ENCODE measurements at regions not wholly inside any gene's neighbourhood (a gene's known extent, or its start where the extent isn't known, plus 50 kb on each side); places are given as distances from the start of the nearest gene placed in this dataset.
A peak's percentile ranks its signal among the peaks of the same experiment; 100 is the strongest.

- Histone ChIP-seq H3K27ac (ENCODE audit: low read depth) (no peak overlapping the region), H3K4me3 (no peak overlapping the region), H3K4me2 (no peak overlapping the region), H3K4me1 (ENCODE audit: insufficient read depth) (no peaks in the 10 kb centered on the region), H2AFZ (0 out of 2 replicates have a peak overlapping the region, but pooled peaks have one; percentile 32), H3K79me2 (replicated peaks; ENCODE audit: insufficient read depth) (no peaks in the 10 kb centered on the region), H3K9me2 (ENCODE audit: insufficient read depth) (peaks cover 6% of the 10 kb centered on the region; the same call in 1 of the 2 replicates), H3K36me3 (ENCODE audit: insufficient read depth) (no peaks in the 10 kb centered on the region), H3K27me3 (ENCODE audit: insufficient read depth) (no peaks in the 10 kb centered on the region), H4K20me1 (replicated peaks; ENCODE audit: insufficient read depth) (no peaks in the 10 kb centered on the region), H3F3A (replicated peaks; ENCODE audit: low read depth) (no peaks in the 10 kb centered on the region)
- H3K4me3 Mint-ChIP-seq, result no peak overlapping the region
- TF ChIP-seq STAT1 (IDR thresholded peaks at IDR 0.05; ENCODE audit: unreplicated experiment), result no peak
- TF ChIP-seq ETS1 (IDR thresholded peaks at IDR 0.05), result no peak
- no peak for TF ChIP-seq ZNF331 (CRISPR knock-in tag; IDR thresholded peaks at IDR 0.05; ENCODE audit: low read depth)
- TF ChIP-seq, protein P1, sequence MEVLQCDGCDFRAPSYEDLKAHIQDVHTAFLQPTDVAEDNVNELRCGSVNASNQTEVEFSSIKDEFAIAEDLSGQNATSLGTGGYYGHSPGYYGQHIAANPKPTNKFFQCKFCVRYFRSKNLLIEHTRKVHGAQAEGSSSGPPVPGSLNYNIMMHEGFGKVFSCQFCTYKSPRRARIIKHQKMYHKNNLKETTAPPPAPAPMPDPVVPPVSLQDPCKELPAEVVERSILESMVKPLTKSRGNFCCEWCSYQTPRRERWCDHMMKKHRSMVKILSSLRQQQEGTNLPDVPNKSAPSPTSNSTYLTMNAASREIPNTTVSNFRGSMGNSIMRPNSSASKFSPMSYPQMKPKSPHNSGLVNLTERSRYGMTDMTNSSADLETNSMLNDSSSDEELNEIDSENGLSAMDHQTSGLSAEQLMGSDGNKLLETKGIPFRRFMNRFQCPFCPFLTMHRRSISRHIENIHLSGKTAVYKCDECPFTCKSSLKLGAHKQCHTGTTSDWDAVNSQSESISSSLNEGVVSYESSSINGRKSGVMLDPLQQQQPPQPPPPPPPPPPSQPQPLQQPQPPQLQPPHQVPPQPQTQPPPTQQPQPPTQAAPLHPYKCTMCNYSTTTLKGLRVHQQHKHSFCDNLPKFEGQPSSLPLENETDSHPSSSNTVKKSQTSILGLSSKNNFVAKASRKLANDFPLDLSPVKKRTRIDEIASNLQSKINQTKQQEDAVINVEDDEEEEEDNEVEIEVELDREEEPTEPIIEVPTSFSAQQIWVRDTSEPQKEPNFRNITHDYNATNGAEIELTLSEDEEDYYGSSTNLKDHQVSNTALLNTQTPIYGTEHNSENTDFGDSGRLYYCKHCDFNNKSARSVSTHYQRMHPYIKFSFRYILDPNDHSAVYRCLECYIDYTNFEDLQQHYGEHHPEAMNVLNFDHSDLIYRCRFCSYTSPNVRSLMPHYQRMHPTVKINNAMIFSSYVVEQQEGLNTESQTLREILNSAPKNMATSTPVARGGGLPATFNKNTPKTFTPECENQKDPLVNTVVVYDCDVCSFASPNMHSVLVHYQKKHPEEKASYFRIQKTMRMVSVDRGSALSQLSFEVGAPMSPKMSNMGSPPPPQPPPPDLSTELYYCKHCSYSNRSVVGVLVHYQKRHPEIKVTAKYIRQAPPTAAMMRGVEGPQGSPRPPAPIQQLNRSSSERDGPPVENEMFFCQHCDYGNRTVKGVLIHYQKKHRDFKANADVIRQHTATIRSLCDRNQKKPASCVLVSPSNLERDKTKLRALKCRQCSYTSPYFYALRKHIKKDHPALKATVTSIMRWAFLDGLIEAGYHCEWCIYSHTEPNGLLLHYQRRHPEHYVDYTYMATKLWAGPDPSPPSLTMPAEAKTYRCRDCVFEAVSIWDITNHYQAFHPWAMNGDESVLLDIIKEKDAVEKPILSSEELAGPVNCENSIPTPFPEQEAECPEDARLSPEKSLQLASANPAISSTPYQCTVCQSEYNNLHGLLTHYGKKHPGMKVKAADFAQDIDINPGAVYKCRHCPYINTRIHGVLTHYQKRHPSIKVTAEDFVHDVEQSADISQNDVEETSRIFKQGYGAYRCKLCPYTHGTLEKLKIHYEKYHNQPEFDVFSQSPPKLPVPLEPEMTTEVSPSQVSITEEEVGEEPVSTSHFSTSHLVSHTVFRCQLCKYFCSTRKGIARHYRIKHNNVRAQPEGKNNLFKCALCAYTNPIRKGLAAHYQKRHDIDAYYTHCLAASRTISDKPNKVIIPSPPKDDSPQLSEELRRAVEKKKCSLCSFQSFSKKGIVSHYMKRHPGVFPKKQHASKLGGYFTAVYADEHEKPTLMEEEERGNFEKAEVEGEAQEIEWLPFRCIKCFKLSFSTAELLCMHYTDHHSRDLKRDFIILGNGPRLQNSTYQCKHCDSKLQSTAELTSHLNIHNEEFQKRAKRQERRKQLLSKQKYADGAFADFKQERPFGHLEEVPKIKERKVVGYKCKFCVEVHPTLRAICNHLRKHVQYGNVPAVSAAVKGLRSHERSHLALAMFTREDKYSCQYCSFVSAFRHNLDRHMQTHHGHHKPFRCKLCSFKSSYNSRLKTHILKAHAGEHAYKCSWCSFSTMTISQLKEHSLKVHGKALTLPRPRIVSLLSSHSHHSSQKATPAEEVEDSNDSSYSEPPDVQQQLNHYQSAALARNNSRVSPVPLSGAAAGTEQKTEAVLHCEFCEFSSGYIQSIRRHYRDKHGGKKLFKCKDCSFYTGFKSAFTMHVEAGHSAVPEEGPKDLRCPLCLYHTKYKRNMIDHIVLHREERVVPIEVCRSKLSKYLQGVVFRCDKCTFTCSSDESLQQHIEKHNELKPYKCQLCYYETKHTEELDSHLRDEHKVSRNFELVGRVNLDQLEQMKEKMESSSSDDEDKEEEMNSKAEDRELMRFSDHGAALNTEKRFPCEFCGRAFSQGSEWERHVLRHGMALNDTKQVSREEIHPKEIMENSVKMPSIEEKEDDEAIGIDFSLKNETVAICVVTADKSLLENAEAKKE (CRISPR knock-in tag; IDR thresholded peaks at IDR 0.05), result no peak
- no peak for TF ChIP-seq EZH2 (IDR thresholded peaks at IDR 0.05; ENCODE audit: low read depth, unreplicated experiment)
- TF ChIP-seq EZH2phosphoT487 (IDR thresholded peaks at IDR 0.05; ENCODE audit: unreplicated experiment), result no peak
- TF ChIP-seq, protein P2, sequence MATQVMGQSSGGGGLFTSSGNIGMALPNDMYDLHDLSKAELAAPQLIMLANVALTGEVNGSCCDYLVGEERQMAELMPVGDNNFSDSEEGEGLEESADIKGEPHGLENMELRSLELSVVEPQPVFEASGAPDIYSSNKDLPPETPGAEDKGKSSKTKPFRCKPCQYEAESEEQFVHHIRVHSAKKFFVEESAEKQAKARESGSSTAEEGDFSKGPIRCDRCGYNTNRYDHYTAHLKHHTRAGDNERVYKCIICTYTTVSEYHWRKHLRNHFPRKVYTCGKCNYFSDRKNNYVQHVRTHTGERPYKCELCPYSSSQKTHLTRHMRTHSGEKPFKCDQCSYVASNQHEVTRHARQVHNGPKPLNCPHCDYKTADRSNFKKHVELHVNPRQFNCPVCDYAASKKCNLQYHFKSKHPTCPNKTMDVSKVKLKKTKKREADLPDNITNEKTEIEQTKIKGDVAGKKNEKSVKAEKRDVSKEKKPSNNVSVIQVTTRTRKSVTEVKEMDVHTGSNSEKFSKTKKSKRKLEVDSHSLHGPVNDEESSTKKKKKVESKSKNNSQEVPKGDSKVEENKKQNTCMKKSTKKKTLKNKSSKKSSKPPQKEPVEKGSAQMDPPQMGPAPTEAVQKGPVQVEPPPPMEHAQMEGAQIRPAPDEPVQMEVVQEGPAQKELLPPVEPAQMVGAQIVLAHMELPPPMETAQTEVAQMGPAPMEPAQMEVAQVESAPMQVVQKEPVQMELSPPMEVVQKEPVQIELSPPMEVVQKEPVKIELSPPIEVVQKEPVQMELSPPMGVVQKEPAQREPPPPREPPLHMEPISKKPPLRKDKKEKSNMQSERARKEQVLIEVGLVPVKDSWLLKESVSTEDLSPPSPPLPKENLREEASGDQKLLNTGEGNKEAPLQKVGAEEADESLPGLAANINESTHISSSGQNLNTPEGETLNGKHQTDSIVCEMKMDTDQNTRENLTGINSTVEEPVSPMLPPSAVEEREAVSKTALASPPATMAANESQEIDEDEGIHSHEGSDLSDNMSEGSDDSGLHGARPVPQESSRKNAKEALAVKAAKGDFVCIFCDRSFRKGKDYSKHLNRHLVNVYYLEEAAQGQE (IDR thresholded peaks at IDR 0.05; ENCODE audit: unreplicated experiment), result no peak
- TF ChIP-seq JUNB (IDR thresholded peaks at IDR 0.05; ENCODE audit: unreplicated experiment), result no peak
- no peak for TF ChIP-seq POLR2AphosphoS5 (IDR thresholded peaks at IDR 0.05; ENCODE audit: low read depth)
- ATAC-seq (no peak), DNase-seq (ENCODE audit: low spot score) (no peak)
- H3K27me3 Mint-ChIP-seq (ENCODE audit: insufficient read depth, low read depth, poor library complexity), result peaks cover 6% of the 10 kb centered on the region
- no peak overlapping the region for H3K27ac Mint-ChIP-seq
- no peaks in the 10 kb centered on the region for H3K9me3 Mint-ChIP-seq
- 0 out of 3 replicates have a peak, but pooled peaks cover 3% of the 10 kb centered on the region for H3K4me1 Mint-ChIP-seq
- H3K36me3 Mint-ChIP-seq (ENCODE audit: low read depth), result no peaks in the 10 kb centered on the region
Measured at GRCh38 chr9:107621436-107621835, 131.9 kb upstream of the KLF4 start.

Measured in GM23338 (cell line).